Small intestine (tissue), 7 donors: ENCODE measurements at regions not wholly inside any gene's neighbourhood (a gene's known extent, or its start where the extent isn't known, plus 50 kb on each side); places are given as distances from the start of the nearest gene placed in this dataset.
"Not testable (repeated sequence)": the region's sequence is repeated elsewhere in the genome, so short reads cannot be mapped to it uniquely, and the experiment has no call there.

Experiments
- DNase-seq, 2 donors: peaks; one replicate each; pipeline versions ENCODE4 v3.0.0 to v3.0.0-alpha.2; 2013
- FAIRE-seq: peaks from 2 replicates; lab custom pipeline; 2012; peaks lifted over from hg19 to GRCh38; lab: Jason Lieb, UNC
- H3K27ac ChIP-seq, 3 donors: one replicate each; pipeline ENCODE4 v1.5.1; 2013; ENCODE audit warnings: low read length in 2 of 3, mild to moderate bottlenecking in 2 of 3, control low read depth in 1 of 3, inconsistent platforms in 1 of 3, low read depth in 1 of 3, moderate library complexity in 1 of 3
- H3K27me3 ChIP-seq, 3 donors: one replicate each; pipeline ENCODE4 v1.6.1; 2013; ENCODE audit warnings: low read length in 3 of 3, inconsistent platforms in 1 of 3; ENCODE audit not compliant: control insufficient read depth in 3 of 3, insufficient read depth in 3 of 3
- H3K36me3 ChIP-seq, 3 donors: one replicate each; pipeline ENCODE4 v1.6.1; 2013; ENCODE audit warnings: low read length in 3 of 3, inconsistent platforms in 1 of 3, low read depth in 1 of 3, mild to moderate bottlenecking in 1 of 3, moderate library complexity in 1 of 3; ENCODE audit not compliant: control insufficient read depth in 3 of 3, insufficient read depth in 2 of 3
- H3K4me1 ChIP-seq, 3 donors: one replicate each; pipeline ENCODE4 v1.6.1; 2013; ENCODE audit warnings: low read length in 2 of 3, inconsistent platforms in 1 of 3, low read depth in 1 of 3, mild to moderate bottlenecking in 1 of 3, moderate library complexity in 1 of 3; ENCODE audit not compliant: control insufficient read depth in 3 of 3, insufficient read depth in 2 of 3
- H3K4me3 ChIP-seq, 3 donors: one replicate each; pipeline ENCODE4 v1.5.1; 2013; ENCODE audit warnings: low read length in 3 of 3, control low read depth in 1 of 3, inconsistent platforms in 1 of 3, low read depth in 1 of 3, mild to moderate bottlenecking in 1 of 3, moderate library complexity in 1 of 3
- H3K9me3 ChIP-seq, 2 donors: one replicate each; pipeline ENCODE4 v1.6.1; 2013; ENCODE audit warnings: low read depth in 1 of 2, low read length in 1 of 2; ENCODE audit not compliant: control insufficient read depth in 2 of 2, insufficient read depth in 1 of 2
- WGBS, 3 donors: extraction: QIAGEN DNeasy Blood & Tissue Kit; methylation state at CpG; one replicate each; pipeline ENCODE4 v1.1.7; 2013; 5-methylcytosine and 5-hydroxymethylcytosine counted together
- donor health status: healthy with polysubstance abuse.
- donor health status: control.
- donor health status: control.
- donor health status: Bipolar disorder and iron deficiency.
- donor health status: healthy.

DNA sequence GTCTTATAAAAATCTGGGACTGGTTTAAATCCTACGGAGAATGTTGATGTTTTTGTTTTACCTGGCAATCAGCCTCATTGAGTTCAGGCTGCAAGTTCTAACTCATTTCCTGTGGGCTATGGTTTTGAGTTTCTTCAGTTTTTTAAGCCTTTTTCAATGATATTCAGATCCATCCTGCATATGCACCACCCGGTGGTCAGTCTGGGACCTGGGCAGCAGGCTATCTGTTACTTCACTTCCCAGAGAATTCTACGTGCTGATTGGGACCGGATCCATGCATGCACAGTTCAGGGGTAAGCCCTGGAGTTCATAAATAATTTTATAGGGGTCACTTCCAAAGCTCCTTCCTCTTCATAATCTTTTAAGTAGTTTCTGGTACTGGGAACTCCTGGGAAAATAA is 339.2 kb upstream of the HNRNPA3 start:
- Histone ChIP-seq H3K27ac (no peak overlapping the region), H3K27me3 (no peaks in the 10 kb centered on the region), H3K36me3 (no peaks in the 10 kb centered on the region), H3K4me1 (no peaks in the 10 kb centered on the region), H3K9me3 (peaks cover 0 to 2% of the 10 kb centered on the region in 2 donors), H3K4me3 (no peak overlapping the region)
- FAIRE-seq (no peak), DNase-seq (no peak)
- WGBS, 3 donors = 66 to 73% (median 73%) methylated on average over 4 of the region's 4 CpGs

DNA sequence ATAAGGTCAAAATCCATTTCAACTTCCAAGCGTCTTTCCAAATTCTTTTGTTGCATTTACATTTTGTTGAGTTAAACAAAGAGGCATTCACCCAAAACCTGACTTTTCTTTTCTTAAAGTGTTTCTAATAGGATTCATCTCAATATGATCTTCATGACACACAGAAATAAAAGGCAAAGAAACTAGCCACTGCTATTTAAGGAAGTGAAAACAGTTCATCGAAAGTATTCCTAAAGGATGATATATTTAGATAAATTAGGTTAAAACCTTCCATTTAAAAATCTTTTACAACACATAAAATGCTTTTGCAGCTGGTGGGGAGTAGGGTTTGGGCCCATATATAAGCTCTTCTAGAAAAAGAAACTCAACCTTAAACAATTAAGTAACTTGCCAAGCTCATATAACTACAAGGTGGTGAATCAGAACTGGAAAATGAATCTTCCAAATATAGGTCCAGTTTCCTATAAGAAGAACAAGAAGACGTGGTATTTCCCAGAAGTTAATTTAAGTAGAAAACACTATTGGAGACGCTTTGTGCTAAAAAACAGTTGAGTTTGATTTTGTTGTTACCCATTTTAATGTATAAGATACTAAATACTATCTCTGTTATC is 336.0 kb upstream of the HNRNPA3 start:
- FAIRE-seq = no peak
- Histone ChIP-seq H3K27ac (no peak overlapping the region), H3K36me3 (no peaks in the 10 kb centered on the region), H3K27me3 (no peaks in the 10 kb centered on the region), H3K9me3 (peaks cover 0 to 2% of the 10 kb centered on the region in 2 donors), H3K4me3 (no peak overlapping the region), H3K4me1 (no peaks in the 10 kb centered on the region)
- 81 to 89% (median 85%) methylated on average over 4 of the region's 4 CpGs for WGBS, 3 donors
- DNase-seq = no peak

DNA sequence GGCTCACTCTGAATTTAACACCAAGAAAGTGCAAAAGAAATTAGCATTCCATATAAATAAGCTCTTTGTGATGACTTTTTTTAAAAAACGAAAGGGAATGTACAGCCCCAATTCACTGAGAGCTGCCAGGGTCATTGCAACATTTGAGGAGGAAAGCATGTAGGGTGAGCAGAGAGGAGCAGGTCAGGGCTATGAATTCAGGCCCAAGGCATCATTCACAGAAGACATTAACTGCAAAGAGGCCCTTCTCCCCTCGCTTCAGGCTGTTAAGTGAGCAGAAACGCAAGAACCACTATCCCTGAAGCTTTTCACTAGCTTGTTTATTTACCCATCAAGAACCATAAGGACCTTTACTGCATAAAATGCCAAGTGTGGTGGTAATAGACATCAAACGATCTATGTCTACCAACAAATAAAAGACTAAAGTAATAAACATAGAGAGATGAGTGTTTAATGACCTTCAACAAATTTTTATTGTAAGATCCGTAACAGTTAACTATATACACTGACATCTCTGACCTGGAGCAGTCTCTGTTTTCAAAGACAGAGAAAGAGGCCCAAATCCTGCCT is 333.1 kb upstream of the HNRNPA3 start:
- no peak for DNase-seq
- no peak overlapping the region for H3K27ac ChIP-seq
- no peaks in the 10 kb centered on the region for H3K36me3 ChIP-seq
- FAIRE-seq = no peak
- 61 to 76% (median 70%) methylated on average over 5 of the region's 5 CpGs for WGBS, 3 donors
- H3K27me3 ChIP-seq = no peaks in the 10 kb centered on the region
- H3K4me3 ChIP-seq = no peak overlapping the region
- no peaks in the 10 kb centered on the region for H3K4me1 ChIP-seq
- no peaks in the 10 kb centered on the region for H3K9me3 ChIP-seq

DNA sequence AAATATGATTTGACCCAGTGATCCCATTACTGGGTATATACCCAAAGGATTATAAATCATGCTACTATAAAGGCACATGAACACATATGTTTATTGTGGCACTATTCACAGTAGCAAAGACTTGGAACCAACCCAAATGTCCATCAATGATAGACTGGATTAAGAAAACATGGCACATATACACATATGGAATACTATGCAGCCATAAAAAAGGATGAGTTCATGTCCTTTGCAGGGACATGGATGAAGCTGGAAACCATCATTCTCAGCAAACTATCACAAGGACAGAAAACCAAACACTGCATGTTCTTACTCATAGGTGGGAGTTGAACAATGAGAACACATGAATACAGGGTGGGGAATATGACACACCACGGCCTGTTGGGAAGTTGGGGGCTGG is 330.5 kb upstream of the HNRNPA3 start:
- not testable (repeated sequence) for FAIRE-seq, DNase-seq, H3K27ac ChIP-seq, H3K9me3 ChIP-seq, H3K27me3 ChIP-seq, H3K36me3 ChIP-seq, H3K4me1 ChIP-seq, H3K4me3 ChIP-seq
- 75 to 88% (median 81%) methylated on average over 1 of the region's 1 CpG for WGBS, 3 donors

DNA sequence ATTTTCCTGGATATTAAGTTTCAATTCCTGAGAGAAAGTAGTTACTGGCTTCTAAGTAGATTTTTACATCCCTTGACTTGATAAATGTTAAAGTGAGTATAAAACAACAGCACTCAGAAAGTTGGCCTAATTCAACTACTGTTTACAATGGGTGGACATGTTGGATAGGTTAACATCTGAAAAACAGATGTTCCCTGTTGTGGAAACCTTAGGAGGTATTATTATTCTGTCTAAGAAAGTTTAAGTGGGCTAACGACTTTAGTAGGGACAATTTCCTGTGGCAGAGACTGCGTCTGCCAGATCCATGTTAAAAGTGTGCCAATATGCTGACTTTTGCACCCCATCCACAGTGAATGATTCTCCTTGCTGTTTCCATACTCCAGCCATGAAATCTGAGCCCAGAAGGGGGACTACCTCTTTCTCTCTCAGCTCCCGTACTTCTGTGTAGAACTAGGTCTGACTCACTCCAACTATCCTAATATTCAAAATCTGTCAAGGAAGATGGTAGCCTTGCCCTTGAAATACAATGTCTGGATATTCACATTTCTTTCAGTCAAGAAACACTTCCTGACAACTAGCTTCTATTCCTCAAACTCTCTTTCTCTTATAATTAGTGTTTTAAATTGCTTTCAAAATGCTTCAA is 327.5 kb upstream of the HNRNPA3 start:
- Histone ChIP-seq H3K4me1 (no peaks in the 10 kb centered on the region), H3K27ac (no peak overlapping the region), H3K36me3 (no peaks in the 10 kb centered on the region), H3K4me3 (no peak overlapping the region), H3K9me3 (no peaks in the 10 kb centered on the region), H3K27me3 (peaks cover 0 to 5% (median 0%) of the 10 kb centered on the region in 3 donors)
- WGBS, 3 donors = 57 to 85% (median 84%) methylated on average over 3 of the region's 3 CpGs
- FAIRE-seq (no peak), DNase-seq (no peak)

DNA sequence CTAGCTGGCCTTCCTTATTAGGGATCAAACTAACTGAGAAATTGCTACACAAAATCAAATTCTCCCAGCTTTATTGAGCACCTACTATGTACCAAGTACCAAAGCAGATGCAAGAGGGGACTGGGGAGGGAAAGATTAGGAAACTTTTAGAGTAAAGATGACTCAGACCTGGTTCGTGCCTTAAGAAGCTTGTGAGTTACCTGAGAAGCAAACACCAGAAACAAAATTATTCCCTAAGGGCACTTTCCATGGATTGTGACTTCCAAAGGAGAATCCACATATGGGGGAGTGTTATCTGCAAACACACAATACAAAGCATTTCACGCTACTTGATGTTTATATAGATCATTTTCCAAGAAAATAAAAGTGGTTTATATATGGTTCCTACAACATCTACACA is 326.9 kb upstream of the HNRNPA3 start:
- H3K9me3 ChIP-seq = no peaks in the 10 kb centered on the region
- H3K27me3 ChIP-seq = peaks cover 0 to 5% (median 0%) of the 10 kb centered on the region in 3 donors
- 86 to 89% (median 87%) methylated on average over 2 of the region's 2 CpGs for WGBS, 3 donors
- H3K4me1 ChIP-seq = no peaks in the 10 kb centered on the region
- H3K36me3 ChIP-seq = no peaks in the 10 kb centered on the region
- H3K4me3 ChIP-seq = no peak overlapping the region
- FAIRE-seq (no peak), DNase-seq (no peak)
- H3K27ac ChIP-seq = no peak overlapping the region

DNA sequence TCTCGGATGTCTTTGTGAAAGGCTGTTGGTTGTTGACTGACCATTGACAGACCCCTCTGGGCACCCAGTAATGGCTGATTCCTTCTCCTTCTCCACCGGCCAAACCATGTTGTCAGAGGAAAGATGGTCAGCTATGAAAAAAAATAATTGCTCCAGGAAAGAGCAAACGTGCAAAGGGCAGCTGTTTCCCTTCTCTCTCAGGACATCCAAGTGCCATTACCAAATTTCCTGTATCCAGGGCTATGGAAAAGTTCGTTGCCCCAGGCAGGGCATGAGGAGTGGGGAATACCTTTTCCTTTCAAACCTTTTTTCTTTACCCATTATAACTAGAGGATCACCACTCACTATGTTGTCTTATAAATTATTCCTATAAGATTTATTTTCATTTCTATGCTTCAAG is 321.5 kb upstream of the HNRNPA3 start:
- Histone ChIP-seq H3K4me3 (no peak overlapping the region), H3K36me3 (no peaks in the 10 kb centered on the region)
- FAIRE-seq = no peak

DNA sequence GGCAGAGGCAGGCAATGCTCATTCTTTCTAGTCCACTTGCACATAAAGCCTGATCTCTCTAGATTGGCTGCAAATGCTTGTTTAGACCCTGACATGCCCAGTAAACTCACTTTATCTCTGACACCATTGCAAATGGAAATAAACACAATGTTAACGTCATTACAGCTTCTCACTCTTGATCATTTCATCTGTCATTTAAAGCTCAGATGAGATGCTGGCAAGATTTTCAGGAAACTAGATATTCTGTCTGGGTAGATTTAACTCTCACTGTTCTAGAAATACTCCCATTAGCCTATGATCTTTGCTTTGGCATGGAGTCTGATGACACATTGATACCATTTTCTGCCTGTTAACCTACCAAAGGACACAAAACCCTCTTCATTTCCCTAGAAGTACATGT is 320.7 kb upstream of the HNRNPA3 start:
- Histone ChIP-seq H3K9me3 (no peaks in the 10 kb centered on the region), H3K4me3 (no peak overlapping the region)
- FAIRE-seq = no peak

More for the DNA sequence above, 321.5 kb upstream of the HNRNPA3 start:
- 48 to 59% (median 53%) methylated on average over 4 of the region's 4 CpGs for WGBS, 3 donors
- Histone ChIP-seq H3K27me3 (peaks cover 0 to 5% (median 0%) of the 10 kb centered on the region in 3 donors), H3K9me3 (no peaks in the 10 kb centered on the region), H3K4me1 (no peaks in the 10 kb centered on the region), H3K27ac (no peak overlapping the region)
- DNase-seq = no peak

More for the DNA sequence above, 320.7 kb upstream of the HNRNPA3 start:
- H3K27me3 ChIP-seq = peaks cover 0 to 5% (median 0%) of the 10 kb centered on the region in 3 donors
- no peaks in the 10 kb centered on the region for H3K36me3 ChIP-seq
- no peaks in the 10 kb centered on the region for H3K4me1 ChIP-seq
- WGBS, 3 donors = 17 to 48% (median 34%) methylated on average over 1 of the region's 1 CpG
- no peak for DNase-seq
- no peak overlapping the region for H3K27ac ChIP-seq
